H1 (cell line): ENCODE measurements at regions not wholly inside any gene's neighbourhood (a gene's known extent, or its start where the extent isn't known, plus 50 kb on each side); places are given as distances from the start of the nearest gene placed in this dataset.

Source experiments
- CHD7 ChIP-seq: fragments of 300-600 bp; sonication (generic); IDR thresholded peaks from 2 replicates; pipeline ENCODE4 v1.7.1; 2012; ENCODE audit warnings: low read length, moderate library complexity, mild to moderate bottlenecking, inconsistent platforms; ENCODE audit not compliant: insufficient replicate concordance
- HDAC2 ChIP-seq, 2 experiments: fragments of 300-600 bp in 1 of 2; sonication (generic) in 1 of 2; IDR thresholded peaks; 2 replicates each; pipeline ENCODE4 v1.6.1; 2011 to 2012; ENCODE audit warnings: low read depth in 2 of 2, low read length in 2 of 2, mild to moderate bottlenecking in 2 of 2, moderate library complexity in 2 of 2, borderline replicate concordance in 1 of 2, inconsistent platforms in 1 of 2
- SIRT6 ChIP-seq: IDR thresholded peaks from one replicate; pipeline ENCODE4 v1.7.1; 2012; ENCODE audit warnings: low read length, inconsistent platforms

- TF ChIP-seq CHD7 (no peak), HDAC2 (IDR thresholded peaks at IDR 0.05; ENCODE audit: borderline replicate concordance in 1 of 2, low read depth in 2 of 2, low read length in 2 of 2) (no peak), SIRT6 (no peak)
Measured at GRCh38 chr4:116020141-116020722, 906.8 kb upstream of the NDST4 start (continued).
